Heart left ventricle (tissue), 13 donors: ENCODE measurements at regions not wholly inside any gene's neighbourhood (a gene's known extent, or its start where the extent isn't known, plus 50 kb on each side); places are given as distances from the start of the nearest gene placed in this dataset.

Source experiments
- CTCF ChIP-seq, 12 donors: fragments of 200-600 bp; sonication (generic) in 4 of 12; IDR thresholded peaks; one replicate each; pipeline versions ENCODE4 v1.5.0 to v1.8.0; 2018 to 2022; ENCODE audit warnings: antibody characterized with exemption in 12 of 12, mild to moderate bottlenecking in 5 of 12
- POLR2A ChIP-seq, 2 donors: fragments of 450-650 bp; IDR thresholded peaks; one replicate each; pipeline ENCODE4 v1.6.1; 2017; ENCODE audit warnings: antibody characterized with exemption in 2 of 2, mild to moderate bottlenecking in 2 of 2, moderate library complexity in 2 of 2
- donor health status: ischemic (EF 13 %, LVEDD 7.1; RV severe dilation, severe dysfunction).
- donor health status: DM: no; HTN: yes; CAD: no.
- donor health status: DM: no; HTN: no; CAD: no.
- donor health status: ischemic (EF 25% LVEDD 6.9; RV normal size, moderate dysfunction).
- donor health status: ischemic (EF 25% LVEDD 5.7; RV mildly dilated, moderate dysfunction).
- donor health status: ischemic (EF 35%, LVEDD 5.7; RV mildly dilated, moderate dysfunction).
- donor health status: nonischemic (EF 11% LVEDD 7.7; RV severe dilation, severe dysfunction).
- donor health status: DM: yes; HTN: yes; CAD: no.
- donor health status: PGD.
- donor health status: ischemic (EF 29% LVEDD 5.4; RV normal size, mild dysfunction).
- donor health status: nonischemic (EF 23%, LVEDD 6.1; RV moderate dilation, normal function).

GRCh38 chrX:13419276-13419675, 99.4 kb upstream of the ATXN3L start:
- TF ChIP-seq POLR2A (IDR thresholded peaks at IDR 0.05) (no peak), CTCF (IDR thresholded peaks at IDR 0.05) (no peak)
